KMS-11 (cell line): ENCODE measurements at regions not wholly inside any gene's neighbourhood (a gene's known extent, or its start where the extent isn't known, plus 50 kb on each side); places are given as distances from the start of the nearest gene placed in this dataset.

ENCODE experiments used
- H2AFZ ChIP-seq: fragments of 200-600 bp; sonication (generic); 2 replicates; pipeline ENCODE4 v1.6.1; 2016; ENCODE audit warnings: antibody characterized with exemption, mixed run types, low read depth
- H3K27ac ChIP-seq: fragments of 200-600 bp; sonication (generic); 2 replicates; pipeline ENCODE4 v1.6.1; 2016; ENCODE audit warnings: mild to moderate bottlenecking, mixed run types
- H3K27me3 ChIP-seq: fragments of 200-600 bp; sonication (generic); 2 replicates; pipeline ENCODE4 v1.6.1; 2017; ENCODE audit warnings: mild to moderate bottlenecking, low read depth, mixed run types, moderate library complexity; ENCODE audit not compliant: insufficient read depth
- H3K36me3 ChIP-seq: fragments of 200-600 bp; sonication (generic); 2 replicates; pipeline ENCODE4 v1.6.1; 2017; ENCODE audit warnings: mild to moderate bottlenecking, mixed run types; ENCODE audit not compliant: insufficient read depth
- H3K4me1 ChIP-seq: fragments of 200-600 bp; sonication (generic); 2 replicates; pipeline ENCODE4 v1.6.1; 2016; ENCODE audit warnings: mild to moderate bottlenecking, low read depth, mixed run types; ENCODE audit not compliant: poor library complexity, severe bottlenecking
- H3K4me2 ChIP-seq: fragments of 200-600 bp; sonication (generic); 2 replicates; pipeline ENCODE4 v1.7.0; 2016; ENCODE audit warnings: mild to moderate bottlenecking, mixed run types
- H3K4me3 ChIP-seq: fragments of 200-600 bp; sonication (generic); IDR thresholded peaks from 2 replicates; pipeline ENCODE4 v1.6.1; 2017; ENCODE audit warnings: low read depth, low read length, mixed read lengths; ENCODE audit not compliant: insufficient read depth
- H3K79me2 ChIP-seq: fragments of 200-600 bp; sonication (generic); 2 replicates; pipeline ENCODE4 v1.6.1; 2016; ENCODE audit warnings: low read depth, mixed run types; ENCODE audit not compliant: insufficient read depth
- H3K9ac ChIP-seq: fragments of 200-600 bp; sonication (generic); 2 replicates; pipeline ENCODE4 v1.6.1; 2016; ENCODE audit warnings: mild to moderate bottlenecking, mixed run types
- H4K20me1 ChIP-seq: fragments of 200-600 bp; sonication (generic); 2 replicates; pipeline ENCODE4 v1.6.1; 2016; ENCODE audit warnings: mild to moderate bottlenecking, mixed run types; ENCODE audit not compliant: insufficient read depth
- TF ChIP-seq, protein P1 (sequence below): fragments of 200-600 bp; sonication (generic); conservative IDR thresholded peaks from 2 replicates; pipeline ENCODE4 v1.6.1; 2017; ENCODE audit warnings: low read depth, mild to moderate bottlenecking, antibody characterized with exemption, low read length, moderate library complexity, mixed read lengths

GRCh38 chr1:58316141-58316540 is 230.4 kb downstream of the OMA1 start:
- H4K20me1 ChIP-seq = no peaks in the 10 kb centered on the region
- no peak overlapping the region for H3K27ac ChIP-seq
- H3K36me3 ChIP-seq = no peaks in the 10 kb centered on the region
- H2AFZ ChIP-seq = no peak overlapping the region
- no peak overlapping the region for H3K4me2 ChIP-seq
- H3K9ac ChIP-seq = no peak overlapping the region
- no peaks in the 10 kb centered on the region for H3K4me1 ChIP-seq
- no peaks in the 10 kb centered on the region for H3K27me3 ChIP-seq
- TF ChIP-seq, protein P1, sequence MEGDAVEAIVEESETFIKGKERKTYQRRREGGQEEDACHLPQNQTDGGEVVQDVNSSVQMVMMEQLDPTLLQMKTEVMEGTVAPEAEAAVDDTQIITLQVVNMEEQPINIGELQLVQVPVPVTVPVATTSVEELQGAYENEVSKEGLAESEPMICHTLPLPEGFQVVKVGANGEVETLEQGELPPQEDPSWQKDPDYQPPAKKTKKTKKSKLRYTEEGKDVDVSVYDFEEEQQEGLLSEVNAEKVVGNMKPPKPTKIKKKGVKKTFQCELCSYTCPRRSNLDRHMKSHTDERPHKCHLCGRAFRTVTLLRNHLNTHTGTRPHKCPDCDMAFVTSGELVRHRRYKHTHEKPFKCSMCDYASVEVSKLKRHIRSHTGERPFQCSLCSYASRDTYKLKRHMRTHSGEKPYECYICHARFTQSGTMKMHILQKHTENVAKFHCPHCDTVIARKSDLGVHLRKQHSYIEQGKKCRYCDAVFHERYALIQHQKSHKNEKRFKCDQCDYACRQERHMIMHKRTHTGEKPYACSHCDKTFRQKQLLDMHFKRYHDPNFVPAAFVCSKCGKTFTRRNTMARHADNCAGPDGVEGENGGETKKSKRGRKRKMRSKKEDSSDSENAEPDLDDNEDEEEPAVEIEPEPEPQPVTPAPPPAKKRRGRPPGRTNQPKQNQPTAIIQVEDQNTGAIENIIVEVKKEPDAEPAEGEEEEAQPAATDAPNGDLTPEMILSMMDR = no peak
- no peak overlapping the region for H3K4me3 ChIP-seq
- no peaks in the 10 kb centered on the region for H3K79me2 ChIP-seq

DNA sequence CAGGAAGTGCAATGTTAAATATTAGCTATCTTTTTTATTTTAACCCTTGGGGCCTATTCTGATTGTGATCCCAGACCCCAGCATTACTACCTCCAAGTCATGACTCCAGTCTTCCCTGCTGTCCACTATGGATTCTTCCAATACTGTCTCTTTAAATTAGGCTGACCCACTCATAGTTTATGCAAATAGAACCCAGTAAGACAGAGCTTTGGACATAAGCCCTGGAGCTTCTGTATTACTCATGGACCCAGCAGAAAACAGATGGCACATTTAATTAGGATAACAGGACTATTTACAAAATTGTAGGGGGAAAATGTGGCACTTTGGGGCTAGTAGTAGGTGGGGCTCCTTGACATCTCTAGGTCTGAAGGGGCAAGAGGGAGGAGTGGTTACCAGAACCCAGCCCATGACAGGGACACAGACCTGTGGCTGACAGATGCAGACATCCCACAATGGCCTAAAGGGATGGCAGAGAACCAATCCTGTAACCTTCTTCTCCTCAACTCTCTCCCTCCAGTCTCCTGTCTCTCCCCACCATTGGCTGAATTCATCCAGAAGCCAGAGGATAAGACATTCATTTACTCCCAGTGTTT is 233.5 kb downstream of the OMA1 start:
- no peaks in the 10 kb centered on the region for H4K20me1 ChIP-seq
- no peaks in the 10 kb centered on the region for H3K4me1 ChIP-seq
- H3K4me2 ChIP-seq = no peak overlapping the region
- TF ChIP-seq, protein P1 = no peak
- no peak overlapping the region for H3K27ac ChIP-seq
- H3K79me2 ChIP-seq = no peaks in the 10 kb centered on the region
- H3K27me3 ChIP-seq = no peaks in the 10 kb centered on the region
- no peaks in the 10 kb centered on the region for H3K36me3 ChIP-seq
- H2AFZ ChIP-seq = no peak overlapping the region
- H3K9ac ChIP-seq = no peak overlapping the region
- H3K4me3 ChIP-seq = no peak overlapping the region

- H3K4me3 ChIP-seq = no peak overlapping the region
- H3K27ac ChIP-seq = no peak overlapping the region
- no peak overlapping the region for H3K4me2 ChIP-seq
- no peaks in the 10 kb centered on the region for H3K27me3 ChIP-seq
- H3K4me1 ChIP-seq = no peaks in the 10 kb centered on the region
- H2AFZ ChIP-seq = no peak overlapping the region
- no peaks in the 10 kb centered on the region for H3K36me3 ChIP-seq
- TF ChIP-seq, protein P1 = no peak
- no peaks in the 10 kb centered on the region for H3K79me2 ChIP-seq
- H3K9ac ChIP-seq = no peak overlapping the region
- H4K20me1 ChIP-seq = no peaks in the 10 kb centered on the region
Observed at GRCh38 chr1:58312461-58312860, 234.1 kb downstream of the OMA1 start.

- H3K9ac ChIP-seq = no peak overlapping the region
- no peaks in the 10 kb centered on the region for H3K79me2 ChIP-seq
- H3K27ac ChIP-seq = no peak overlapping the region
- H2AFZ ChIP-seq = no peak overlapping the region
- H3K4me2 ChIP-seq = no peak overlapping the region
- no peaks in the 10 kb centered on the region for H4K20me1 ChIP-seq
- H3K4me1 ChIP-seq = no peaks in the 10 kb centered on the region
- no peaks in the 10 kb centered on the region for H3K27me3 ChIP-seq
- no peaks in the 10 kb centered on the region for H3K36me3 ChIP-seq
- no peak overlapping the region for H3K4me3 ChIP-seq
- TF ChIP-seq, protein P1 = no peak
Observed at GRCh38 chr1:58310881-58311280, 235.6 kb downstream of the OMA1 start.
